ENCODE measurements at regions not wholly inside any gene's neighbourhood (a gene's known extent, or its start where the extent isn't known, plus 50 kb on each side); places are given as distances from the start of the nearest gene placed in this dataset.

- TF ChIP-seq CTCF (IDR thresholded peaks at IDR 0.05) (no peak), POLR2A (IDR thresholded peaks at IDR 0.05) (no peak)
Measured at GRCh38 chr4:29240641-29241040, 1479.5 kb upstream of the PCDH7 start.

Measured in lower leg skin (tissue), 3 donors.